Stomach smooth muscle (tissue), 2 donors: ENCODE measurements at regions not wholly inside any gene's neighbourhood (a gene's known extent, or its start where the extent isn't known, plus 50 kb on each side); places are given as distances from the start of the nearest gene placed in this dataset.

ENCODE experiments used
- H3K27ac ChIP-seq: one replicate; pipeline ENCODE4 v1.7.0; 2013; ENCODE audit warnings: mild to moderate bottlenecking, low read length, inconsistent platforms
- H3K27me3 ChIP-seq, 2 donors: one replicate each; pipeline ENCODE4 v1.7.0; 2013; ENCODE audit warnings: low read length in 2 of 2; ENCODE audit not compliant: insufficient read depth in 2 of 2, control insufficient read depth in 1 of 2
- H3K36me3 ChIP-seq, 2 donors: one replicate each; pipeline ENCODE4 v1.7.0; 2013; ENCODE audit warnings: low read length in 2 of 2; ENCODE audit not compliant: control insufficient read depth in 2 of 2, insufficient read depth in 2 of 2
- H3K4me1 ChIP-seq: one replicate; pipeline ENCODE4 v1.7.0; 2013; ENCODE audit warnings: low read length; ENCODE audit not compliant: control insufficient read depth, insufficient read depth
- H3K4me3 ChIP-seq, 2 donors: one replicate each; pipeline ENCODE4 v1.7.0; 2013; ENCODE audit warnings: low read length in 2 of 2
- H3K9ac ChIP-seq, 2 donors: one replicate each; pipeline ENCODE4 v1.7.0; 2013; ENCODE audit warnings: low read length in 2 of 2, mild to moderate bottlenecking in 1 of 2
- H3K9me3 ChIP-seq, 2 donors: one replicate each; pipeline ENCODE4 v1.7.0; 2013; ENCODE audit warnings: low read length in 2 of 2; ENCODE audit not compliant: control insufficient read depth in 2 of 2
- donor health status: healthy.
- donor health status: Pancreatic carcinoma.

DNA sequence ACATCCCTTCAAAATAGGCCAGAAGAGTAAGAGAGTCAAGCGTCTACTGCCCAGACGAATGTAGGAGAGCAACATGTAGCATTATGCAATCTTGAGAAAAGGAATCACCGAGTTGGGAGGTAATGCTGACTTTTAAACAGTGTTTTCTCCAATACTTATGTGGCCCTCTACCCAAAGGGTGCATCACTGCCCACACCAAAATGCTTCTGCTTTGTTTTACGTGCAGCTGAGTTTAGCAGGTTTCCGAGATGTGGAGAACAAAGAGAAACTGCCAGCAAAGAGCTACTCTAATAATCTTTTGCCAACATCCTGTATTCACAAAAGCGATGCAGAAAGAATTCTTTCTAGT lies 63.4 kb upstream of the ZEB2 start:
- Histone ChIP-seq H3K27me3 (no peaks in the 10 kb centered on the region), H3K4me3 (no peak overlapping the region), H3K9ac (no peak overlapping the region), H3K4me1 (no peaks in the 10 kb centered on the region), H3K9me3 (no peaks in the 10 kb centered on the region), H3K36me3 (no peaks in the 10 kb centered on the region), H3K27ac (no peak overlapping the region)

DNA sequence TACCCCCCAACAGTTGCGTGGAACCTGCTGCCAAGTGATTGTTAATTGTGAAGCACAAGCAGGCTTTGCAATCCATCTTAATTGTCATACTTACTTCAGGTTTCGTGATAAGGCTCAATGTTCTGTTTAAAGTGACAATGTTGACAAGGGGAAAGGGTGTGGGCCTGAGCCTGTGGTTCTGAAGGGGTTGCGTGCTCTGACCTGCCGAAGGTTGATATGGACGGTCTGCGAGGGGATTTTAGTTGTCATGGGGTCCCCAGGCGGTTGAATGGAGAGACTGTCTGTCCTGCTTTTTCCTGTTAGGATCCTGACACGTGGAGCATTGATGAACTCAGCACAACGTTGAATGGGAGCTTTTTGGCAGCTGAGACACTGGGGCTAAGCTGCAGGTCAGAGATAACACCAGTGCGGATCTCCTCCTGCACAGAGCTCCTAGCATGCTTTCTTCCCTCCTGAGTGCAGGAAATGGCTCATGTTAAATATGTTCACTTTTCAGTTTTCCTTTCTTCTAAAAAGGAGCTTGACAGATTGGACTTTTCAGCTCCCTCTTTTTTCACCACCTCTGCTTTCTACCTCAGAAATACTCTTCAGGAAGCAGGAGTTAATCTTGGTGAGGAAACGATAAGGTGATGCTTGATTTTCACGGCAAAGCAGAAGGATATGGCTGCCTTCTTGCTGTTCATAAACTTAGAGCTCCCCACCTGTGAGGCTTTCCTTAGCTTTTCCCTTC lies 62.9 kb upstream of the ZEB2 start:
- H3K27me3 ChIP-seq: no peaks in the 10 kb centered on the region
- H3K9me3 ChIP-seq: no peaks in the 10 kb centered on the region
- no peaks in the 10 kb centered on the region for H3K4me1 ChIP-seq
- no peak overlapping the region for H3K27ac ChIP-seq
- H3K4me3 ChIP-seq: no peak overlapping the region
- no peaks in the 10 kb centered on the region for H3K36me3 ChIP-seq
- H3K9ac ChIP-seq: no peak overlapping the region

DNA sequence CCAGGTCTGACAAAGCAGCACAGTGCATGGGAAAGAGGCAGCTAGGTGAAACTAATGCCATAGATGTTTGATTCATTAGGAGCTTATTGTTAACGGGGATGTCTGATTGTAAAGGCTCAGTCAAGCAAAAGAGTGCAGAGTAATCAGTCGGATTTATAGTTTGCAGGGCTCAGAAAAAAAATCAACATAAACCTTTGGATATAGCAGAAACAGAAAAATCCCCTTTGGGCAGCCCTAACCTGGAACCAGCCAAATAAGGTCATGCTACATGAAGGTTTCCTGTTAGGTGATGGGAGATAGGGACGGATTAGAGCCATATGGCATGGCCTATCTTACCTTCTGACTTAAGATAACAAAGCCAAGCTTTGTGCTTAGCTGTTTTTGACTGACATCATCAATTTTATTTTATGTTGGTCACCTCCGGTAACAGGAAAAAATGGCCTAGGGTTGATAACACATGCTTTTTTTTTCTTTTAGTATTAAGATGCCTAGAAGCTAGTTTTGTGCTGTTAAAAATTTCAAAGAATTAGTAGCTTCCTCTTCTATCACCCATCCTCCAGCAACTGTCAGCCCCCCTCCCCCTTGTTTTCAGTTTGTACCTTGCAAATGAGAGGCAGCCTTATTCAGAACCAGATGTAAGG lies 60.7 kb upstream of the ZEB2 start:
- Histone ChIP-seq H3K27me3 (no peaks in the 10 kb centered on the region), H3K9ac (no peak overlapping the region), H3K27ac (no peak overlapping the region), H3K4me1 (no peaks in the 10 kb centered on the region), H3K36me3 (no peaks in the 10 kb centered on the region), H3K4me3 (no peak overlapping the region), H3K9me3 (no peaks in the 10 kb centered on the region)

DNA sequence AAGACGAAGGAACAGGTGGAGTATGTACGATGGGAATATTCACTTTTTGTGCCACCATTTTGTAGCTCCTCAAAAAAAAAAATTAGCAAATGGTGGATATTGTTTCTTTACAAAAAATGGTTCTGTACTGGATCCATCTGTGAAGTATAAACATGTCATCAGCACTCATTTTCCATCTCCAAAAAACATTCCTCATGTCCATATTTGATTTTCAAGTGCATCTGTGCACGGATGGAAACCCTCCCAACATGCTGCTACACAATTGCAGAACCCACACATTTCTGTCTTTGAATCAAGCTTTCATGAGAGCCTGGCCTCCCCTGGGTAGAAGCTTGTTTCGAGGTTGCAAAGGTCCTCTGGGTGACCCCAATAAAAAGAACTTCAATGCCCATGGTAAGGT lies 59.6 kb upstream of the ZEB2 start:
- no peaks in the 10 kb centered on the region for H3K36me3 ChIP-seq
- no peaks in the 10 kb centered on the region for H3K9me3 ChIP-seq
- no peak overlapping the region for H3K9ac ChIP-seq
- no peak overlapping the region for H3K27ac ChIP-seq
- H3K4me1 ChIP-seq: no peaks in the 10 kb centered on the region
- no peaks in the 10 kb centered on the region for H3K27me3 ChIP-seq
- H3K4me3 ChIP-seq: no peak overlapping the region

DNA sequence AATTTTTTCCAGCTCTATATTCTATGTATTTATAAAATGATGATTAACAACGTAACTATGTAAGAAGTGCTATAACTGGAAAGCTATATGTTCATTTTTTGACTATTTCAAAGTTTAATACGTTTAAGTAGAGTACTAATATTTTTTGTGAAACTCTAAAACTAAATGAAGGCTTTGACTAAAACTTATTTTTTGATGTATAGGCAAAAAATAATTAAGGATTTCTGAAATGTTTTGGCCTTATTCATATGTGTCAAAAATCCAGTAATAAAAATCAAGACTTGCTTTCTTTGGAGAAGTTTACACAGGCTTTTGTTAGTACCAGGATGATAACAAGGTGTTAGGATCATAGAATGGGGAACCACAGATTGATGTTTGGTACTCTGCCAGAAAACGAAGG lies 58.2 kb upstream of the ZEB2 start:
- H3K4me1 ChIP-seq: no peaks in the 10 kb centered on the region
- no peaks in the 10 kb centered on the region for H3K36me3 ChIP-seq
- no peak overlapping the region for H3K27ac ChIP-seq
- no peaks in the 10 kb centered on the region for H3K9me3 ChIP-seq
- H3K4me3 ChIP-seq: no peak overlapping the region
- no peak overlapping the region for H3K9ac ChIP-seq
- no peaks in the 10 kb centered on the region for H3K27me3 ChIP-seq

DNA sequence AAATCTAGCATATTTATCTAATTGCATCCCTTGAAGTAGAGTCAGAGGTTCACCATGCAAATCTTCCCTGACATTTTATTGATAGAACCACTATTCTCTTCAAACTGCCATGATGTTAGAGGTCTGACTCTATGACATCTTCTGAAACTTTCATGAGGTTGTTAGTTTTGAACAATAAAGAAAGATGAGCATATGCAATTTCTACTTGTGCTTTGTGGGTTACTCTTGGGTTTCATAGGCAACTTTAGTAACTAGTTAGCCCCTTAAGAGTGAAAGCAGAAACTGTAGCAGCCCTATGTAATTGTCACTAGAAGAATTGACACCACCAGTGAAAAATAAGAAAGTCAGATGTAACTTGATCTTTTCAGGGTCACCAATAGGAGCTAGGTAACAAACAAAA lies 53.1 kb upstream of the ZEB2 start:
- Histone ChIP-seq H3K4me3 (no peak overlapping the region), H3K36me3 (no peaks in the 10 kb centered on the region), H3K9ac (no peak overlapping the region), H3K27ac (no peak overlapping the region), H3K4me1 (no peaks in the 10 kb centered on the region), H3K9me3 (no peaks in the 10 kb centered on the region), H3K27me3 (no peaks in the 10 kb centered on the region)

DNA sequence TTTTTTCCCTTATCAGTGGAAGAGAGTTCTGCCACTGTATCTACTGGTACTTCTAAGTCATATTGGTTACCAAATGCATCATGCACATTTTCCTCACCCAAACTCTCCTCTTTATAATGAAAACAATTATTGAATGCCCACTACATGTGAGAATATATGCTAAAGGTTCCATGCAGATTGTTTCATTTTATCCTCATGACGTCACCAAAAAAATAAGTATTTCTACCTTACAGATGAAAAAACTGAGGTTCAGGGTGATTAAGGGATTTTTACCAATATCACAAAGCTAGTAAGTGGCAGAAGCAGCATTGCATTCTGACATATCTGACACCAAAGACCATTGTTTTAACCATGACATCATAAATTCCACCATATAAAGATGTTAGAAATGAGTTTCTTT lies 51.9 kb upstream of the ZEB2 start:
- H3K27ac ChIP-seq: no peak overlapping the region
- no peaks in the 10 kb centered on the region for H3K27me3 ChIP-seq
- H3K4me1 ChIP-seq: no peaks in the 10 kb centered on the region
- H3K9me3 ChIP-seq: no peaks in the 10 kb centered on the region
- no peaks in the 10 kb centered on the region for H3K36me3 ChIP-seq
- no peak overlapping the region for H3K4me3 ChIP-seq
- no peak overlapping the region for H3K9ac ChIP-seq

DNA sequence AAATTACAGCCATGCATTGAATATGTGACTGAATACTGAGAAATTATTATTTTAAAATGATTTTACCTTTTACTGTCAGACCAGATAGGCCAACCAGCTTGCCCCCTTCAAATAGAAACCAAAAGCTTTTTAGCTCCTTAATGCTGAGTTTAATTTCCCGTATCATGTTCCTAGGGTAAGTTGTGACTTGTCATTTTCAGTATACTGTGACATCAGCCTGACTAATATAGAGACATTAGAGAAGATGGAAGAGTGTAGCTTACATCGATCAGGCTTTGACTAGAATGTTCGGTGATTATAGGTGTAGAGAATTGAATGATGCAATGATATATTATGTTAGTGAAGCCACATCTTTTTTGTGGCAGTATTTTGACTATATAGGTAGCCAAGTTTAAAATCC lies 50.6 kb upstream of the ZEB2 start:
- no peak overlapping the region for H3K4me3 ChIP-seq
- H3K9ac ChIP-seq: no peak overlapping the region
- no peaks in the 10 kb centered on the region for H3K9me3 ChIP-seq
- H3K4me1 ChIP-seq: no peaks in the 10 kb centered on the region
- no peak overlapping the region for H3K27ac ChIP-seq
- no peaks in the 10 kb centered on the region for H3K27me3 ChIP-seq
- H3K36me3 ChIP-seq: no peaks in the 10 kb centered on the region
